GM12801 (cell line): ENCODE measurements at regions not wholly inside any gene's neighbourhood (a gene's known extent, or its start where the extent isn't known, plus 50 kb on each side); places are given as distances from the start of the nearest gene placed in this dataset.

ENCODE experiments used
- TF ChIP-seq, protein P1 (sequence below): IDR thresholded peaks from one replicate; pipeline ENCODE4 v1.5.1; 2011; ENCODE audit warnings: control low read depth; ENCODE audit not compliant: insufficient read length; ENCODE audit errors: extremely low read depth

DNA sequence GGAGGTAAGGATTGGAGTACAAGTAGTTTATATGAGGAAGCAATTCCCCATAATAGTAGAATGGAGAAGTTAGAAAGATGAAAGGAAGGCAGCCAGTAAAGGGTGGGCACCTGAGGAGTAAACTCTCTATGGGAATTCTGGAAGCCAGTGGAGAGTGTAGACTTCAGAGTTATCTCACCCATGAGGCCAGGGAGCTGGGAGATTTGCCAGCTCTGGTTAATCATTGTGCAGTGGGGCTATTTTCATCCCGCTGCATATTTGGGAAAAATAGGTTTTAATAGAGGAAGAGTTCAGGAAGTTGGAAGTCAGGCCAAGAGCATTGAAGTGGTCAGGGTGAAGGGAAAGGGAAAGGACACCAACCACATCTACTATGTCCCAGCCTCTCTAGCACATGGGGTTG is 242.3 kb upstream of the BRINP1 start:
- TF ChIP-seq, protein P1, sequence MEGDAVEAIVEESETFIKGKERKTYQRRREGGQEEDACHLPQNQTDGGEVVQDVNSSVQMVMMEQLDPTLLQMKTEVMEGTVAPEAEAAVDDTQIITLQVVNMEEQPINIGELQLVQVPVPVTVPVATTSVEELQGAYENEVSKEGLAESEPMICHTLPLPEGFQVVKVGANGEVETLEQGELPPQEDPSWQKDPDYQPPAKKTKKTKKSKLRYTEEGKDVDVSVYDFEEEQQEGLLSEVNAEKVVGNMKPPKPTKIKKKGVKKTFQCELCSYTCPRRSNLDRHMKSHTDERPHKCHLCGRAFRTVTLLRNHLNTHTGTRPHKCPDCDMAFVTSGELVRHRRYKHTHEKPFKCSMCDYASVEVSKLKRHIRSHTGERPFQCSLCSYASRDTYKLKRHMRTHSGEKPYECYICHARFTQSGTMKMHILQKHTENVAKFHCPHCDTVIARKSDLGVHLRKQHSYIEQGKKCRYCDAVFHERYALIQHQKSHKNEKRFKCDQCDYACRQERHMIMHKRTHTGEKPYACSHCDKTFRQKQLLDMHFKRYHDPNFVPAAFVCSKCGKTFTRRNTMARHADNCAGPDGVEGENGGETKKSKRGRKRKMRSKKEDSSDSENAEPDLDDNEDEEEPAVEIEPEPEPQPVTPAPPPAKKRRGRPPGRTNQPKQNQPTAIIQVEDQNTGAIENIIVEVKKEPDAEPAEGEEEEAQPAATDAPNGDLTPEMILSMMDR: no peak

DNA sequence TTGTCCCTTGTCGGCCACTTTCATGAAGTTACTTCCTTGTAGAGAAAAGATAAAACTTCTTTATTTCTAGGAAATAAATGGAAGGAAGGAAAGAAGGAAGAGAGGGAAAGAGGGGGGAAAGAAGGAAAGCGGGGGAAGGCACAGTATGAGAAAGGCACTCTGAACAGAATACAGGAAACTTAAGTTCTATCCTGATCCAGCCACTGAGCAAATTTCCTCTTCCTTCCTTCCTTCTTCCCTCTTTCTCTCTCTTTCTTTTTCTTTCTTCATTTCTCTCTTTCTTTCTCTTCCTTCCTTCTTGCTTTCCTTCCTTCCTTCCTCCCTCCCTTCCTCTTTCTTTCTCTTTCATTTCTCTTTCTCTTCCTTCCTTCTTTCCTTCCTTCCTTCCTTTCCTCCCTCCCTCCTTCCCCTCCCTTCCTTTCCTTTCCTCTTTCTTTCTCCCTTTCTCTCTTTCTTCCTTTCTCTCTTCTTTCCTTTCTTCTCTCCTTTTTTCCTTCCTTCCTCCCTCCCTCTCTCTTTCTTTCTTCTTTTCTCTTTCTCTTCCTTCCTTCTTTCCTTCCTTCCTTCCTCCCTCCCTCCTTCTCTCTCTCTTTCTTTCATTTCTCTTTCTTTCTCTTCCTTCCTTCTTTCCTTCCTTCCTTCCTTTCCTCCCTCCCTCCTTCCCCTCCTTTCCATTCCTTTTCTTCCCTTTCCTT is 240.2 kb upstream of the BRINP1 start:
- TF ChIP-seq, protein P1: no peak

DNA sequence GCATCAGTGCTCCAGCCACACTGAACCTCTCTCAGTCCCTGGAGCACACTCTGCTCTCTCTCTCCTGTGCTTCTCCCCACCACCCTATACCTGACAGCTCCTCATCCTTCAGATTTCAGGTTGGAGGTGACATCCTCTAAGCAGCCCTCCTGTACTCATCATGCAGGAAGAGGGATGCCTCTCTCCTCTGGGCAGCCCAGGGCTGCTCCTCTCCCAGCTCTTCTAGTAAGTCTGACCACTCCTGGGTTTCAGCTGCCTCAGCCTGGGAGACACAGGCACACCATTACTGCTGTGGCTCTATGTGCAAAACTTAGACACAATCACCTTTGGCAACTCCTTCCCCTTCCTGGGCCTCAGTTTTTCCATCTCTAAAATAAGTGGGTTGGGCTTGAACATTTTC is 232.4 kb upstream of the BRINP1 start:
- TF ChIP-seq, protein P1: no peak

DNA sequence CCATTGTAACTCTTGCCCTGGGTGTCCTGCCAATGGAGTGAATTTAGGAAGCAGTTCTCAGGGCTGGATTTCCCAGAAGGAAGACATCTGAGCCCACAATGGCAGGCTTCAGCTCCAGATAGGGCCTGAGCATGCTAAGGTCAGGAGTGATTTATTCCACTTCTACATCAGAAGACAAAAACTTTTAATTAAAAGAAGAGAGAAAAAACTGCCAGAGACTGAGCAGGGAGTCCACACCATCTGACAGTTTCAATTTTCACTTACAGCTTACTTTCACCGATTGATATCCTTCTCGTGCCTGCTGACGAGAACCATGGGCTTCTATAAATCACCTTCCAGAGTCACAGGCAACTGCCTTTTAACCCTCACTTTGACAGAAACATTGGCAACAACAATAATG is 228.3 kb upstream of the BRINP1 start:
- TF ChIP-seq, protein P1: no peak

DNA sequence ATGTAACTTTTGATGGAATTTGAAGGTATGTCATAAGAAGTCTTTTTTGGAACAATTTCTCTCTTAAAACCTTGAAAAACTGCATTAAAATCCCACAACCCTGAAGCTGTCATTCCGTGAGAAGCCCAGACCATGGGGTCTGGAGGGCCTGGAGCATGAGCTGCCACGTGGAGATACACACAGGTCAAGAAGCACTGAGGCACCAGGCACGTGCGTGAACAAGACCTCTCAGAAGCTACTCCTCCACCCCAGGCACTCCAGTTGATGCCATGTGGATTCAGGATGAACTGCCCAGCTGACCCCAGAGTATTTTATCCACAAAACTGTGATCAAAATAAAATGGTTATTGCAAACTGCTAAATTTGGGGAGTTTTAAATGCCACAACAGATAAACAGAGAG is 227.5 kb upstream of the BRINP1 start:
- TF ChIP-seq, protein P1: no peak

DNA sequence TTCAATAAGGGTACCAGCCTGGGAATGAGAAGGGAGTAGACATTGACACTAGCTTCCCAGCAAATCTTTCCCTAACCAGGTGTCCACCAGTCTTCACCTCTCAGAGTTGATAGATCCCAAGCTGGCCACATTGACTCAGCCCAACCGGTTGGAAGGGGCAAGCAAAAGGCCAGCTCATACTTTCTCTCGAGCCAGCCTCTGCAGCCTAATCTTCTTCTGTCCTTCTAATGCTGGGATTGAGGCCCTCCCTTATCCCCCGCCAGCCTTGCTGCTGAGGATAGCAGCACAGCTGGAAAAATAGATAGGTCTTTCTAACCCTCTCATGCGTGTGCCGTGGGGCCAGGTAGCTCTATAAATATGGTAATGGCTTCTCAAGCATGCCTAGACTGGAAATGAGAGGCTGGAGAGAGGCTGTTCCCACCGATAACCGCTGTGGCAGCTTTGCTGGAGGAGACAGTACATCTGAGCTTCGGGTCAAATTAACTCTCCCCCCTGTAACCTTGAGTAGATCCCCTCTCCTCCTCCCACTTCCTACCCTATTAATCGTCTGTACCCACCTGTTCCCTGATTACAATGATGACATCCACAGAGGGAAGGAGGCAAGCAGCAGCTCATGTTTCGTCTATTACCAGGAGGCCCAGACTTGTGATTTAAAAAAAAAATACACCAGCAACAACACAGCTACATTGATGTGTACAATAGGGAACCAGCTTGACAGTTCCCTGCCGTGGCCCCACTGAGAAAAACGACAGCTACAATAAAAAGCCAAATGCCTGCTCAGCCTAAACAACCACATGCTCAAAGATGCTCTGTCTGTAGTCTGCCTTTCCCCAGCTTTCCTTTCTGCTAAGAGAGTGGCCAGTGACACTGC is 219.9 kb upstream of the BRINP1 start:
- TF ChIP-seq, protein P1: no peak

DNA sequence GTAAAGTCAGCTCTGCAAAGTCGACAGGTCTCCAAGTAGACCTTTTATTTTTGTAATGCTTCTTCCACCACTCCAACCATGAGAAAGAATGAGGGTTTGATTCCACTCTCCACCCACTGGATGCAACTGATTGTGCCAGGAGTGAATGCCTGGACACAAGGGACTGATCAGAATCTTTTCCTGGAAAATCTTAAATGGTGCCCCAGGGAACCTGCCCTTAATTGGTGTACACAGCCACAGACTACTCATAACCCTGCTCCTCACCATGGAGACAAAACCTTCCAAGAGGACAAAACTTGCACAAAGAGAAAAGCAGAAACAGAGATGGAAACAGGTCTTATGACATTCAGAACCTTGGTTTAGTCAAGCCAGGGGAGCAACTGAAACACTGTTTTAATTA is 208.6 kb upstream of the BRINP1 start:
- TF ChIP-seq, protein P1: no peak
